ENCODE measurements at regions not wholly inside any gene's neighbourhood (a gene's known extent, or its start where the extent isn't known, plus 50 kb on each side); places are given as distances from the start of the nearest gene placed in this dataset.

- TF ChIP-seq RCOR1 (IDR thresholded peaks at IDR 0.05; ENCODE audit: insufficient replicate concordance, low read length) = no peak
- TF ChIP-seq NFE2L2 (IDR thresholded peaks at IDR 0.05; ENCODE audit: low read depth, low read length) = no peak
- no peak for TF ChIP-seq RAD21 (IDR thresholded peaks at IDR 0.05; ENCODE audit: low read length)
Observed at GRCh38 chr3:86792316-86792715, 198.6 kb downstream of the VGLL3 start (continued).

DNA sequence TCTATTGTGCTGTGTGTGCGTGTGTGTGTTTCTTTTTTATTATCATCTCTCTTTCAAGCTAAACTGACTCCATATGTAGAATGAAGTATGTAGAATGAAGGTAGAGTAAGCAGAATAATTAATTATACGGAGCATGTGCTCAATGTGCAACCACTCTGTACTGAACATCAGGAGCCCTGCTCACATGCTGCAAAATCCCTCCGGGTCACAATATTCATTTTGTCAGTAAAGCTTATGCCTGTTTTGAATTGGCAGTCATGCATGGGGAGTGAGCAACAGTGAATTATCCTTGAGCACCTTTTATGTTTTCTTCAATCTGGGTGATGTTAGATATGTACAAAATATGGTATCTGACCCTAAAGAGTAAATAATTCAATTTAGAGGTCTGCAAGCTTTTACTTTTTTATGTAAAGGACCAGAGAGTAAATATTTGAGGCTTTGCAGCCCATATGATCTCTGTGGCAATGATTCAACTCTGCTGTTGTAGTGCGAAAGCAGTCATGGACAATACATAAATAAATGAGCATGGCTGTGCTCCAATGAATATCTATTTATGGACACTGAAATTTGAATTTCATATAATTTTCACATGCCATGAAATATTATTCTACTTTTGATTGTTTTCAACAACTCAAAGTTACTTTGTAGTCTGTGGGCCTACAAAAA is 199.9 kb downstream of the VGLL3 start:
- no peak for TF ChIP-seq CTCF (conservative IDR thresholded peaks at IDR 0.05; ENCODE audit: low read depth, low read length)
- TF ChIP-seq RCOR1 (IDR thresholded peaks at IDR 0.05; ENCODE audit: insufficient replicate concordance, low read length) = no peak
- no peak for TF ChIP-seq MAZ (IDR thresholded peaks at IDR 0.05; ENCODE audit: borderline replicate concordance, low read depth, low read length)
- no TSS peak for BruUV-seq (replicated peaks)
- intact Hi-C loops (cut with micrococcal nuclease) = loop anchor here (5.0 kb wide), 1 partner anchor 66 kb away; no protein-coding TSS in a partner anchor
- no peaks in the 10 kb centered on the region for H3K27me3 ChIP-seq (ENCODE audit: control insufficient read depth, insufficient read depth, low read length)
- peak overlapping the region; percentile 72; the same call in 1 of the 2 replicates for H3K27ac ChIP-seq (ENCODE audit: insufficient read depth, low read length)
- H2BK120ac ChIP-seq (ENCODE audit: low read depth, low read length) = peak overlapping the region; percentile 35; the same call in 1 of the 2 replicates
- H3K36me3 ChIP-seq (ENCODE audit: control insufficient read depth, insufficient read depth, low read length) = no peaks in the 10 kb centered on the region
- H2AK5ac ChIP-seq (ENCODE audit: low read depth, low read length) = no peak overlapping the region; the same call in 1 of the 2 replicates
- peak; percentile 33 for DNase-seq
- in situ Hi-C loops (cut with MboI; ENCODE audit: low sequenced_read_pairs) = loop anchor here (10.0 kb wide), 1 partner anchor 144 kb away; no protein-coding TSS in a partner anchor
- H2AFZ ChIP-seq (replicated peaks; ENCODE audit: low read length, poor library complexity) = no peak overlapping the region
- no peak overlapping the region for H3K4ac ChIP-seq (ENCODE audit: low read depth, low read length)
- H3K18ac ChIP-seq (ENCODE audit: low read depth, low read length) = peak overlapping the region; percentile 67; the same call in 1 of the 2 replicates
- no peak overlapping the region for H3K56ac ChIP-seq (ENCODE audit: extremely low read depth, insufficient read depth, low read length)
- POLR2A ChIA-PET (ENCODE audit: unreplicated experiment) = no interaction called here
- WGBS, 2 experiments (ENCODE audit: extremely low coverage in 2 of 2, insufficient read length in 1 of 2) = no CpG with 5 or more reads among the region's 4 CpGs
- no peaks in the 10 kb centered on the region for H3K79me1 ChIP-seq (ENCODE audit: low read depth in 1 of 2, low read length in 2 of 2)
- CTCF ChIA-PET = no interaction called here
- ATAC-seq (ENCODE audit: low read depth) = no peak
- H3K4me1 ChIP-seq (ENCODE audit: control insufficient read depth, insufficient read depth, low read length) = peaks cover 9% of the 10 kb centered on the region
- no peak overlapping the region for H4K91ac ChIP-seq (ENCODE audit: insufficient read depth, low read depth, low read length)
- no peak overlapping the region for H3K4me3 ChIP-seq (ENCODE audit: insufficient read depth, low read depth, low read length)
- no peak overlapping the region for H3K4me2 ChIP-seq (ENCODE audit: low read depth, low read length)
- dilution Hi-C loops (cut with HindIII; ENCODE audit: low sequenced_read_pairs, unreplicated experiment) = no loop called here
- no peaks in the 10 kb centered on the region for H3K9me1 ChIP-seq (ENCODE audit: insufficient read depth, low read length)
- H3K14ac ChIP-seq (replicated peaks; ENCODE audit: low read depth, low read length) = 0 out of 2 replicates have a peak overlapping the region, but pooled peaks have one; percentile 67
- H2BK20ac ChIP-seq (ENCODE audit: low read depth, low read length) = no peak overlapping the region
- peak overlapping the region; percentile 34 for H3K9ac ChIP-seq (ENCODE audit: low read depth, low read length)
- no peak overlapping the region for H2BK5ac ChIP-seq (ENCODE audit: low read depth, low read length, poor library complexity, severe bottlenecking)
- peak overlapping the region; percentile 64; the same call in 1 of the 2 replicates for H4K5ac ChIP-seq (ENCODE audit: low read depth, low read length)
- no peaks in the 10 kb centered on the region for H4K20me1 ChIP-seq (ENCODE audit: insufficient read depth, low read length)
- H2AK9ac ChIP-seq (replicated peaks; ENCODE audit: low read depth, low read length, poor library complexity) = no peak overlapping the region
- no peak overlapping the region for H2BK15ac ChIP-seq (ENCODE audit: low read depth, low read length)
- no peak overlapping the region for H3K23ac ChIP-seq (ENCODE audit: low read depth, low read length)
- H4K8ac ChIP-seq (ENCODE audit: low read depth in 2 of 2, low read length in 2 of 2) = no peak overlapping the region
- H3K9me3 ChIP-seq (ENCODE audit: control insufficient read depth, insufficient read depth, low read length) = no peaks in the 10 kb centered on the region
